Muscle of arm (tissue), 1 donor: ENCODE measurements at regions not wholly inside any gene's neighbourhood (a gene's known extent, or its start where the extent isn't known, plus 50 kb on each side); places are given as distances from the start of the nearest gene placed in this dataset.

ENCODE experiments used
- DNase-seq: peaks from one replicate; pipeline ENCODE4 v3.0.0-alpha.2; 2013

GRCh38 chr6:122008101-122008999 is 391.1 kb upstream of the HSF2 start:
- peak; percentile 66 for DNase-seq

GRCh38 chr6:122009000-122009350 is 390.5 kb upstream of the HSF2 start:
- peak; percentile 69 for DNase-seq

GRCh38 chr6:122012578-122012977 is 386.9 kb upstream of the HSF2 start:
- DNase-seq: no peak

- DNase-seq: no peak
These were observed 384.5 kb upstream of the HSF2 start for GRCh38 chr6:122014961-122015360.

GRCh38 chr6:122020588-122021264 is 378.7 kb upstream of the HSF2 start:
- no peak for DNase-seq

- DNase-seq: no peak
These were observed 374.3 kb upstream of the HSF2 start for GRCh38 chr6:122025104-122025503.

- no peak for DNase-seq
These were observed 372.7 kb upstream of the HSF2 start for GRCh38 chr6:122026582-122027369.

- DNase-seq: no peak
These were observed 370.4 kb upstream of the HSF2 start for GRCh38 chr6:122028933-122029522.

GRCh38 chr6:122033564-122034181 is 365.8 kb upstream of the HSF2 start:
- no peak for DNase-seq

GRCh38 chr6:122035173-122035572 is 364.3 kb upstream of the HSF2 start:
- DNase-seq: no peak

GRCh38 chr6:122040261-122040660 is 359.2 kb upstream of the HSF2 start:
- no peak for DNase-seq

GRCh38 chr6:122042380-122042779 is 357.1 kb upstream of the HSF2 start:
- DNase-seq: no peak

- DNase-seq: peak; percentile 82
These were observed 356.3 kb upstream of the HSF2 start for GRCh38 chr6:122042960-122043735.

GRCh38 chr6:122048570-122048969 is 350.9 kb upstream of the HSF2 start:
- no peak for DNase-seq

GRCh38 chr6:122049341-122049740 is 350.1 kb upstream of the HSF2 start:
- no peak for DNase-seq

GRCh38 chr6:122050242-122050755 is 349.2 kb upstream of the HSF2 start:
- DNase-seq: no peak

GRCh38 chr6:122052346-122052900 is 347.0 kb upstream of the HSF2 start:
- DNase-seq: no peak

GRCh38 chr6:122059918-122060317 is 339.5 kb upstream of the HSF2 start:
- no peak for DNase-seq

- no peak for DNase-seq
These were observed 337.6 kb upstream of the HSF2 start for GRCh38 chr6:122061855-122062254.

- DNase-seq: no peak
These were observed 336.4 kb upstream of the HSF2 start for GRCh38 chr6:122063076-122063475.
